ENCODE measurements at regions not wholly inside any gene's neighbourhood (a gene's known extent, or its start where the extent isn't known, plus 50 kb on each side); places are given as distances from the start of the nearest gene placed in this dataset.

DNA sequence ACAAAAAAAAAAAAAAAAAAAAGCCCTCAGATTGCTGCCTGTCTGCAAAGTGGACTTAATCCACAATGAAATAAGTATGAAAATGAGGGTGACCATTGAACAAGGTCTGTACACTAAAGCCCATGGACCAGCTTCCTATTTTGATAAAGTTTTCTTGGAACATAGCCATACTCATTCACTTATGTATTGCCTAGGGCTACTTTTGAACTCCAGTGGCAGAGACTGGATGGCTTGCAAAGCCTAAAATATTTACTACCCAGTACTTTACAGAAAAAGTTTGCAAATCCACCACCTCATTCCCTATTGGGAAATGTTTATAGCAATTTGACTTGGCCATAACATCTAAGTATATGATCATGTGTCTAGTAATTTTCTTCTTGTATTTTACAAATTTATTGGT is 481.7 kb downstream of the NAF1 start:
- TF ChIP-seq, protein P1, sequence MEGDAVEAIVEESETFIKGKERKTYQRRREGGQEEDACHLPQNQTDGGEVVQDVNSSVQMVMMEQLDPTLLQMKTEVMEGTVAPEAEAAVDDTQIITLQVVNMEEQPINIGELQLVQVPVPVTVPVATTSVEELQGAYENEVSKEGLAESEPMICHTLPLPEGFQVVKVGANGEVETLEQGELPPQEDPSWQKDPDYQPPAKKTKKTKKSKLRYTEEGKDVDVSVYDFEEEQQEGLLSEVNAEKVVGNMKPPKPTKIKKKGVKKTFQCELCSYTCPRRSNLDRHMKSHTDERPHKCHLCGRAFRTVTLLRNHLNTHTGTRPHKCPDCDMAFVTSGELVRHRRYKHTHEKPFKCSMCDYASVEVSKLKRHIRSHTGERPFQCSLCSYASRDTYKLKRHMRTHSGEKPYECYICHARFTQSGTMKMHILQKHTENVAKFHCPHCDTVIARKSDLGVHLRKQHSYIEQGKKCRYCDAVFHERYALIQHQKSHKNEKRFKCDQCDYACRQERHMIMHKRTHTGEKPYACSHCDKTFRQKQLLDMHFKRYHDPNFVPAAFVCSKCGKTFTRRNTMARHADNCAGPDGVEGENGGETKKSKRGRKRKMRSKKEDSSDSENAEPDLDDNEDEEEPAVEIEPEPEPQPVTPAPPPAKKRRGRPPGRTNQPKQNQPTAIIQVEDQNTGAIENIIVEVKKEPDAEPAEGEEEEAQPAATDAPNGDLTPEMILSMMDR (IDR thresholded peaks at IDR 0.05; ENCODE audit: low read depth, low read length): no peak
- TF ChIP-seq MAX (IDR thresholded peaks at IDR 0.05; ENCODE audit: low read depth, low read length): no peak

All from NB4 (cell line).